Smooth muscle cell (in vitro differentiated cells): ENCODE measurements at regions not wholly inside any gene's neighbourhood (a gene's known extent, or its start where the extent isn't known, plus 50 kb on each side); places are given as distances from the start of the nearest gene placed in this dataset.

Source experiments
- DNase-seq: peaks from one replicate; lab custom pipeline; 2025; ENCODE audit not compliant: unreplicated experiment; lab: John Stamatoyannopoulos, UW
- H2AFZ ChIP-seq: fragments of 200-600 bp; sonication (generic); 2 replicates; pipeline ENCODE4 v1.6.0; 2016; ENCODE audit warnings: antibody characterized with exemption, low read depth, mild to moderate bottlenecking
- H3F3A ChIP-seq: fragments of 200-600 bp; sonication (generic); 2 replicates; pipeline ENCODE4 v1.6.0; 2017; ENCODE audit warnings: antibody characterized with exemption, low read depth
- H3K27ac ChIP-seq: fragments of 200-600 bp; sonication (generic); 2 replicates; pipeline ENCODE4 v1.5.1; 2016; ENCODE audit warnings: low read depth, mild to moderate bottlenecking
- H3K27me3 ChIP-seq: fragments of 200-600 bp; sonication (generic); 2 replicates; pipeline ENCODE4 v1.6.1; 2016; ENCODE audit warnings: low read depth, mild to moderate bottlenecking
- H3K36me3 ChIP-seq: fragments of 200-600 bp; sonication (generic); 2 replicates; pipeline ENCODE4 v1.5.1; 2016; ENCODE audit warnings: low read depth
- H3K4me1 ChIP-seq: fragments of 200-600 bp; sonication (generic); 2 replicates; pipeline ENCODE4 v1.5.1; 2016; ENCODE audit warnings: low read depth
- H3K4me2 ChIP-seq: fragments of 200-600 bp; sonication (generic); 2 replicates; pipeline ENCODE4 v1.6.0; 2016; ENCODE audit warnings: mild to moderate bottlenecking
- H3K4me3 ChIP-seq: fragments of 200-600 bp; sonication (generic); 2 replicates; pipeline ENCODE4 v1.5.1; 2016; ENCODE audit warnings: mild to moderate bottlenecking
- H3K79me2 ChIP-seq: fragments of 200-600 bp; sonication (generic); 2 replicates; pipeline ENCODE4 v1.6.0; 2016; ENCODE audit warnings: low read depth, mild to moderate bottlenecking
- H3K9ac ChIP-seq: fragments of 200-600 bp; sonication (generic); 2 replicates; pipeline ENCODE4 v1.6.0; 2016; ENCODE audit warnings: low read depth
- H3K9me3 ChIP-seq: fragments of 200-600 bp; sonication (generic); replicated peaks from 2 replicates; pipeline ENCODE4 v1.5.1; 2016; ENCODE audit warnings: low read depth
- H4K20me1 ChIP-seq: fragments of 200-600 bp; sonication (generic); 2 replicates; pipeline ENCODE4 v1.6.0; 2016; ENCODE audit warnings: low read depth
- WGBS: methylation state at CpG from one replicate; pipeline ENCODE4 v1.1.7; 2016; ENCODE audit warnings: low lambda C conversion rate; 5-methylcytosine and 5-hydroxymethylcytosine counted together
- TF ChIP-seq, protein P1 (sequence below): fragments of 200-600 bp; sonication (generic); IDR thresholded peaks from 2 replicates; pipeline ENCODE4 v1.5.1; 2017; ENCODE audit warnings: borderline replicate concordance, mild to moderate bottlenecking, antibody characterized with exemption; ENCODE audit not compliant: insufficient read depth, poor library complexity, severe bottlenecking

DNA sequence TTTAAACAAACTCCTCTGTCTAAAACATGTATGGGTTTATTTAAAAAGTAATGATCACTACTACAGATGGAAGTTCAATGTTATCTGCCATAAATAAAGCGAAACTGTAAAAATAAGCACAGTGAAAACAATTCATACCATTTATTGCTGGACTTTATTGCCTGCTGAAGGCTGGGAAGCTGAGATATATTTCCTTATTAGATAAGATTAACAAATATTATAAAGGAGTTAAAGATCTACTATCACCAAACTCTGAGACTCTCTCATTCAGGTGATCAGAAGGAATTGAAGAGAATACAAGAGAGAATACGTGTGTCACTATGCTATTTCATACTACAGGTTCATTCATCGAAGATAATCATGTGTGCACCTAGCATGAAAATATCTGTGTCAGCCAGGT lies 190.9 kb upstream of the ATP10B start:
- Histone ChIP-seq H3F3A (no peaks in the 10 kb centered on the region), H3K27me3 (no peaks in the 10 kb centered on the region), H3K4me3 (no peak overlapping the region), H2AFZ (no peak overlapping the region), H3K79me2 (no peaks in the 10 kb centered on the region), H3K27ac (no peak overlapping the region), H3K4me2 (no peak overlapping the region), H3K9me3 (no peaks in the 10 kb centered on the region), H3K4me1 (no peaks in the 10 kb centered on the region), H3K36me3 (no peaks in the 10 kb centered on the region), H3K9ac (no peak overlapping the region), H4K20me1 (no peaks in the 10 kb centered on the region)
- TF ChIP-seq, protein P1, sequence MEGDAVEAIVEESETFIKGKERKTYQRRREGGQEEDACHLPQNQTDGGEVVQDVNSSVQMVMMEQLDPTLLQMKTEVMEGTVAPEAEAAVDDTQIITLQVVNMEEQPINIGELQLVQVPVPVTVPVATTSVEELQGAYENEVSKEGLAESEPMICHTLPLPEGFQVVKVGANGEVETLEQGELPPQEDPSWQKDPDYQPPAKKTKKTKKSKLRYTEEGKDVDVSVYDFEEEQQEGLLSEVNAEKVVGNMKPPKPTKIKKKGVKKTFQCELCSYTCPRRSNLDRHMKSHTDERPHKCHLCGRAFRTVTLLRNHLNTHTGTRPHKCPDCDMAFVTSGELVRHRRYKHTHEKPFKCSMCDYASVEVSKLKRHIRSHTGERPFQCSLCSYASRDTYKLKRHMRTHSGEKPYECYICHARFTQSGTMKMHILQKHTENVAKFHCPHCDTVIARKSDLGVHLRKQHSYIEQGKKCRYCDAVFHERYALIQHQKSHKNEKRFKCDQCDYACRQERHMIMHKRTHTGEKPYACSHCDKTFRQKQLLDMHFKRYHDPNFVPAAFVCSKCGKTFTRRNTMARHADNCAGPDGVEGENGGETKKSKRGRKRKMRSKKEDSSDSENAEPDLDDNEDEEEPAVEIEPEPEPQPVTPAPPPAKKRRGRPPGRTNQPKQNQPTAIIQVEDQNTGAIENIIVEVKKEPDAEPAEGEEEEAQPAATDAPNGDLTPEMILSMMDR: no peak
- no peak for DNase-seq
- WGBS: 96% methylated on average over 3 of the region's 3 CpGs

DNA sequence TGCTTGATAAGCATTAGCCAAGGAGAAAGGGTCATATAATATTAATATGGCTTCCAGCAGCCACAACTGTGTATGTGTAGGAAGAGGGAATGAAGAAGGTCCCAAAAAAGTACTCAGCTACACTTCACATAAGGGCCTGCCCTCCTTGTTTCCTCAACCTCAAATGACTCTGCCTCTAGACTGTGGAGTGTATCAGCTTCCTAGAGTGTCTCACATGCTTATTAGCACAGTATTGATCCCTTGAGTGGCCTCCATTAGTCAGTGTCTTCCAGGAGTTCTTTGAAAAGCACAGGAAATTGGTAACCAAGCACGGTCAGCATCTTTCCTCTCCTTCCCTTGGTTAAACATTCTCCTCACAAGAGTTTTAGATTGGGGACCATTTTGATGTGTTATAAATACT lies 190.4 kb upstream of the ATP10B start:
- TF ChIP-seq, protein P1: no peak
- Histone ChIP-seq H3F3A (no peaks in the 10 kb centered on the region), H3K79me2 (no peaks in the 10 kb centered on the region), H3K4me3 (no peak overlapping the region), H3K9me3 (no peaks in the 10 kb centered on the region), H3K4me2 (no peak overlapping the region), H3K9ac (no peak overlapping the region), H3K27ac (no peak overlapping the region), H3K27me3 (no peaks in the 10 kb centered on the region), H3K4me1 (no peaks in the 10 kb centered on the region), H3K36me3 (no peaks in the 10 kb centered on the region), H2AFZ (no peak overlapping the region), H4K20me1 (no peaks in the 10 kb centered on the region)
- DNase-seq: no peak
- 88% methylated on average over 1 of the region's 1 CpG for WGBS

DNA sequence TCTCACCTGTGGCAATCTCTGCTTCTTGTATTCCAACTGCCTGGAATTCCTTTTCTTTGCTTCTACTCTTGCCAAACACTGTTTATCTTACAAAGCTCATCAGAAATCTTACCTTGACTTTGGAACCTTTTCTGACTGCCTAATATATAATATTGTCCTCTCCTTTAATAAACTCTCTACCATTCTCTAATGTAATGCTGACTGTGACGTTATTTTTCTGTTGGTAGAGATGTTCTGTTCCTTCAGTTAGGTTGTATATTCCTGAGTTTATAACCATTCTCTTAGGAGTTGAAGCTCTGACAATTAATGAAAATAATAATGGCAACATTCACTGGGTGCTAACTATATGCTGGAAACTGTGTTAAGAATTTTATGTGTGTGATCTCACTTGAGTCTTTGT lies 188.8 kb upstream of the ATP10B start:
- H3K4me2 ChIP-seq: no peak overlapping the region
- no peak overlapping the region for H3K27ac ChIP-seq
- no peak for DNase-seq
- H4K20me1 ChIP-seq: no peaks in the 10 kb centered on the region
- H3K9ac ChIP-seq: no peak overlapping the region
- no peaks in the 10 kb centered on the region for H3K4me1 ChIP-seq
- TF ChIP-seq, protein P1: no peak
- no peak overlapping the region for H3K4me3 ChIP-seq
- no peaks in the 10 kb centered on the region for H3K36me3 ChIP-seq
- H3K79me2 ChIP-seq: no peaks in the 10 kb centered on the region
- no peaks in the 10 kb centered on the region for H3F3A ChIP-seq
- WGBS: 77% methylated on average over 1 of the region's 1 CpG
- H3K9me3 ChIP-seq: no peaks in the 10 kb centered on the region
- no peak overlapping the region for H2AFZ ChIP-seq
- no peaks in the 10 kb centered on the region for H3K27me3 ChIP-seq

DNA sequence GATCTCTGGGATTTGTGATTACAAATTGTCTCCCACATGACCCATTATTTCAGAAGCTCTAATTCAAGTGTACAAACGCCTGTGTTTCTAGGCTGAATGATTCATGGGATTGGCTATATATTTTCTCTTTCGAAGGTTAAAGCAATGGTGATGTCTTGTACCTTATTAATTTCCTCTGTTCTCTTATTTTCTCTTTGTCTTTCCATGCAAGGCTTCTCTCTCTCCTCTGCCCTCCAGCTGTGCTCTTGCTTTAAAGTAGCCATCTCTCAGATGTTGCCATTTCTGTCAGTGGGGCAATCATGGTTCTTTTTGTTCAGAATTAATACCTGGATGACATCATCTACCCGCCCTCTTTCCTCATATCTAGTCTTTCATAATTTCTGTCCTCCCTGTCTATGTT lies 184.3 kb upstream of the ATP10B start:
- Histone ChIP-seq H3F3A (no peaks in the 10 kb centered on the region), H3K79me2 (no peaks in the 10 kb centered on the region), H3K4me2 (no peak overlapping the region), H3K9me3 (no peaks in the 10 kb centered on the region), H3K36me3 (no peaks in the 10 kb centered on the region), H3K4me1 (no peaks in the 10 kb centered on the region), H4K20me1 (no peaks in the 10 kb centered on the region), H2AFZ (no peak overlapping the region), H3K27ac (no peak overlapping the region), H3K27me3 (no peaks in the 10 kb centered on the region), H3K4me3 (no peak overlapping the region), H3K9ac (no peak overlapping the region)
- TF ChIP-seq, protein P1: no peak
- no peak for DNase-seq
- 90% methylated on average over 3 of the region's 3 CpGs for WGBS
